T-cell (primary cell): ENCODE measurements at regions not wholly inside any gene's neighbourhood (a gene's known extent, or its start where the extent isn't known, plus 50 kb on each side); places are given as distances from the start of the nearest gene placed in this dataset.

Experiments
- ATAC-seq, 4 experiments: fragments of 200-7000 bp in 3 of 4; fragments of 150-1000 bp in 1 of 4; cut with Tn5 transposase; replicated peaks in 1 of 4; 1 replicate in 3 of 4; 2 replicates in 1 of 4; pipeline ENCODE4 v1.10.0; 2021; ENCODE audit warnings: moderate library complexity in 3 of 4, mild to moderate bottlenecking in 2 of 4, moderate number of reproducible peaks in 1 of 4
- CTCF ChIA-PET, 2 donors: fragments of 300-600 bp; sonication (Branson Sonifier 250); formaldehyde crosslinking; loops; one replicate each; lab custom pipeline; 2022; ENCODE audit warnings: antibody characterized with exemption in 2 of 2; lab: Charles Lee
- POLR2A ChIA-PET, 2 donors: fragments of 300-600 bp; sonication (Branson Sonifier 250); formaldehyde crosslinking; loops; one replicate each; lab custom pipeline; 2022; ENCODE audit warnings: antibody characterized with exemption in 2 of 2; lab: Charles Lee
- DNase-seq, 35 experiments: peaks; one replicate each; pipeline versions ENCODE4 v3.0.0 to v3.0.0-alpha.2; 2013 to 2023
- H3K27ac ChIP-seq: one replicate; pipeline ENCODE4 v1.5.1; 2013; ENCODE audit warnings: low read length
- H3K27me3 ChIP-seq, 2 experiments: replicated peaks in 1 of 2; 1 replicate in 1 of 2; 2 replicates in 1 of 2; pipeline versions ENCODE4 v1.6.1 to v1.7.0; 2013; ENCODE audit warnings: low read length in 1 of 2, mixed read lengths in 1 of 2; ENCODE audit not compliant: control insufficient read depth in 2 of 2, insufficient read depth in 2 of 2; ENCODE audit errors: extremely low read depth in 1 of 2
- H3K36me3 ChIP-seq, 2 donors: 1 replicate in 1 of 2; 2 replicates in 1 of 2; pipeline versions ENCODE4 v1.6.1 to v1.7.0; 2013; ENCODE audit warnings: low read length in 1 of 2; ENCODE audit not compliant: control insufficient read depth in 2 of 2, insufficient read depth in 1 of 2; ENCODE audit errors: extremely low read depth in 1 of 2
- H3K4me1 ChIP-seq, 2 experiments: 1 replicate in 1 of 2; 2 replicates in 1 of 2; pipeline versions ENCODE4 v1.6.1 to v1.7.0; 2013; ENCODE audit warnings: low read length in 2 of 2, mixed read lengths in 1 of 2; ENCODE audit not compliant: insufficient read depth in 2 of 2, control insufficient read depth in 1 of 2; ENCODE audit errors: extremely low read depth in 1 of 2
- H3K4me3 ChIP-seq, 2 donors: 1 replicate in 1 of 2; 2 replicates in 1 of 2; pipeline versions ENCODE4 v1.5.1 to v1.7.0; 2013; ENCODE audit warnings: mild to moderate bottlenecking in 2 of 2, low read length in 1 of 2, moderate library complexity in 1 of 2; ENCODE audit not compliant: control insufficient read depth in 1 of 2; ENCODE audit errors: extremely low read depth in 1 of 2
- H3K9me3 ChIP-seq: 2 replicates; pipeline ENCODE4 v1.7.0; 2013
- H3K27ac Mint-ChIP-seq, 2 donors: one replicate each; pipeline ENCODE4 v1.8.0; 2020 to 2021; ENCODE audit warnings: mild to moderate bottlenecking in 2 of 2, mixed read lengths in 2 of 2
- H3K27me3 Mint-ChIP-seq, 2 donors: one replicate each; pipeline ENCODE4 v1.8.0; 2021 to 2022; ENCODE audit warnings: mixed read lengths in 2 of 2
- H3K36me3 Mint-ChIP-seq: one replicate; pipeline ENCODE4 v1.8.0; 2021; ENCODE audit warnings: mixed read lengths
- H3K4me1 Mint-ChIP-seq, 3 donors: one replicate each; pipeline ENCODE4 v1.8.0; 2020 to 2022; ENCODE audit warnings: mixed read lengths in 3 of 3, mild to moderate bottlenecking in 1 of 3
- H3K4me3 Mint-ChIP-seq, 3 donors: one replicate each; pipeline ENCODE4 v1.8.0; 2020 to 2022; ENCODE audit warnings: mild to moderate bottlenecking in 3 of 3, mixed read lengths in 3 of 3, moderate library complexity in 3 of 3
- H3K9me3 Mint-ChIP-seq, 3 donors: one replicate each; pipeline ENCODE4 v1.8.0; 2020 to 2022; ENCODE audit warnings: mixed read lengths in 3 of 3
- WGBS: methylation state at CpG from one replicate; pipeline ENCODE4 v1.1.5; 2013; ENCODE audit warnings: missing lambda C conversion rate; ENCODE audit not compliant: insufficient coverage; 5-methylcytosine and 5-hydroxymethylcytosine counted together

GRCh38 chr3:147812186-147812911, 403.2 kb downstream of the ZIC1 start:
- Histone ChIP-seq H3K27ac (no peak overlapping the region), H3K4me1 (no peaks in the 10 kb centered on the region), H3K36me3 (no peaks in the 10 kb centered on the region), H3K4me3 (no peak overlapping the region), H3K9me3 (no peaks in the 10 kb centered on the region), H3K27me3 (no peaks in the 10 kb centered on the region)
- no peaks in the 10 kb centered on the region for H3K4me1 Mint-ChIP-seq
- WGBS: no CpG with 5 or more reads among the region's 4 CpGs
- no peaks in the 10 kb centered on the region for H3K27me3 Mint-ChIP-seq
- no peak overlapping the region for H3K4me3 Mint-ChIP-seq
- CTCF ChIA-PET: no interaction called here
- POLR2A ChIA-PET: no interaction called here
- H3K36me3 Mint-ChIP-seq: no peaks in the 10 kb centered on the region
- no peak for DNase-seq
- no peak overlapping the region for H3K27ac Mint-ChIP-seq
- ATAC-seq: no peak
- peaks cover 0 to 14% (median 13%) of the 10 kb centered on the region in 3 donors for H3K9me3 Mint-ChIP-seq

GRCh38 chr3:147813256-147813655, 404.1 kb downstream of the ZIC1 start:
- 75% methylated on average over 2 of the region's 4 CpGs for WGBS
- Mint-ChIP-seq H3K27ac (no peak overlapping the region), H3K4me1 (no peaks in the 10 kb centered on the region), H3K27me3 (no peaks in the 10 kb centered on the region), H3K9me3 (peaks cover 0 to 14% (median 13%) of the 10 kb centered on the region in 3 donors), H3K36me3 (no peaks in the 10 kb centered on the region), H3K4me3 (no peak overlapping the region)
- ATAC-seq (no peak), DNase-seq (no peak)
- Histone ChIP-seq H3K36me3 (no peaks in the 10 kb centered on the region), H3K4me3 (no peak overlapping the region), H3K4me1 (no peaks in the 10 kb centered on the region), H3K9me3 (no peaks in the 10 kb centered on the region), H3K27me3 (no peaks in the 10 kb centered on the region), H3K27ac (no peak overlapping the region)
- ChIA-PET CTCF (no interaction called here), POLR2A (no interaction called here)

DNA sequence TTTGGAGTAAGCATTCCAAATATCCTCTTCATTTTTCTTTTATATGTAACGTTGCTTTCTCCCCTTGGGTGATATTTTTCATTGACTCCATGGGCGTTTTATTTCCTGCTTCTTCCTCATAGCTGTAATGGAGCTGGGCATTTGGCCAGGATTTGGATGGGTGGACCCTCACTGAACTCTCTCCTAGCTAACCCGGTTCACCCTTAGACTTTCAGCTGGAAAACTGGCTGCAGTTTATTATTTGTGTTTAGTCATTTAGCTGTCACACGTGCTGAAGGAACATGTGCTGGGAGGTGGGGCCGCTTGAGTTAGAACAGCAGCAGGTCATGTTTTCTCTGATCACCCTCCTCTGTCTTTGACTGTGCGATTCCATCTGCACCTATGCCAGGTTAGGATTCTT, 407.6 kb downstream of the ZIC1 start:
- Histone ChIP-seq H3K4me3 (no peak overlapping the region), H3K4me1 (no peaks in the 10 kb centered on the region), H3K9me3 (no peaks in the 10 kb centered on the region), H3K36me3 (no peaks in the 10 kb centered on the region), H3K27ac (no peak overlapping the region), H3K27me3 (no peaks in the 10 kb centered on the region)
- H3K4me1 Mint-ChIP-seq: no peaks in the 10 kb centered on the region
- ChIA-PET CTCF (no interaction called here), POLR2A (no interaction called here)
- 85% methylated on average over 3 of the region's 6 CpGs for WGBS
- H3K27me3 Mint-ChIP-seq: no peaks in the 10 kb centered on the region
- no peaks in the 10 kb centered on the region for H3K36me3 Mint-ChIP-seq
- peaks cover 0 to 2% (median 0%) of the 10 kb centered on the region in 3 donors for H3K9me3 Mint-ChIP-seq
- ATAC-seq (no peak), DNase-seq (no peak)
- H3K4me3 Mint-ChIP-seq: no peak overlapping the region
- no peak overlapping the region for H3K27ac Mint-ChIP-seq

GRCh38 chr3:147832611-147833010, 423.4 kb downstream of the ZIC1 start:
- H3K27ac ChIP-seq: no peak overlapping the region
- Mint-ChIP-seq H3K27ac (no peak overlapping the region), H3K27me3 (no peaks in the 10 kb centered on the region), H3K4me3 (no peak overlapping the region), H3K4me1 (no peaks in the 10 kb centered on the region), H3K36me3 (no peaks in the 10 kb centered on the region), H3K9me3 (peaks cover 2 to 15% (median 7%) of the 10 kb centered on the region in 3 donors)
- H3K9me3 ChIP-seq: no peaks in the 10 kb centered on the region
- no peak overlapping the region for H3K4me3 ChIP-seq
- no peak for DNase-seq
- CTCF ChIA-PET: no interaction called here
- no peak for ATAC-seq
- no peaks in the 10 kb centered on the region for H3K4me1 ChIP-seq
- POLR2A ChIA-PET: interaction anchor here in 1 of 2 donors (0.6 kb wide), 1 partner anchor 687 kb away, joined by 3 read pairs; no protein-coding TSS in a partner anchor
- H3K36me3 ChIP-seq: no peaks in the 10 kb centered on the region
- no peaks in the 10 kb centered on the region for H3K27me3 ChIP-seq

- Histone ChIP-seq H3K36me3 (no peaks in the 10 kb centered on the region), H3K4me1 (no peaks in the 10 kb centered on the region), H3K27me3 (no peaks in the 10 kb centered on the region), H3K4me3 (no peak overlapping the region), H3K27ac (no peak overlapping the region), H3K9me3 (no peaks in the 10 kb centered on the region)
- Mint-ChIP-seq H3K27me3 (no peaks in the 10 kb centered on the region), H3K27ac (no peak overlapping the region), H3K36me3 (no peaks in the 10 kb centered on the region), H3K4me1 (no peaks in the 10 kb centered on the region), H3K9me3 (peaks cover 7 to 17% (median 7%) of the 10 kb centered on the region in 3 donors), H3K4me3 (no peak overlapping the region)
- DNase-seq (no peak), ATAC-seq (no peak)
- ChIA-PET CTCF (no interaction called here), POLR2A (no interaction called here)
These were observed 427.2 kb downstream of the ZIC1 start for GRCh38 chr3:147836330-147836729.

DNA sequence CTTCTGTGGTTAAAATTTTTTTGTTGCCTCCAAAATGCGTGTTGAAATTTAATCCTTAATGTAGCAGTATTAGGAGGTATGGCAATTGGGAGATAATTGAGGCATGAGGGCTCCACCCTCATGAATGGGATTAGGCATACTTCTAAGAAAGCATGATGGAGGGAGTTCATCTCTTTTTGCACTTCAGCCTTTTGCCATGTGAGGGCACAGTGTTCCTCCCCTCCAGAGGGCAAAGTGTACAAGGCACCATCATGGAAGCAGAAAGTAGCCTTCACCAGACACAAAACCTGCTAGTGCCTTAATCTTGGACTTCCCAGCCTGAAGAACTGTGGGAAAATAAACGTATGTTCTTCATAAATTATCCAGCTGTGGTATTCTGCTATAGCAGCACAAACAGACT, 429.5 kb downstream of the ZIC1 start:
- H3K9me3 ChIP-seq: no peaks in the 10 kb centered on the region
- no peaks in the 10 kb centered on the region for H3K36me3 ChIP-seq
- POLR2A ChIA-PET: no interaction called here
- no peak for DNase-seq
- H3K4me3 Mint-ChIP-seq: no peak overlapping the region
- H3K4me1 Mint-ChIP-seq: no peaks in the 10 kb centered on the region
- no peak overlapping the region for H3K27ac Mint-ChIP-seq
- no peaks in the 10 kb centered on the region for H3K36me3 Mint-ChIP-seq
- H3K27me3 ChIP-seq: no peaks in the 10 kb centered on the region
- no peaks in the 10 kb centered on the region for H3K4me1 ChIP-seq
- peaks cover 4 to 13% (median 10%) of the 10 kb centered on the region in 3 donors for H3K9me3 Mint-ChIP-seq
- WGBS: no CpG with 5 or more reads among the region's 2 CpGs
- no peaks in the 10 kb centered on the region for H3K27me3 Mint-ChIP-seq
- ATAC-seq: no peak
- H3K27ac ChIP-seq: no peak overlapping the region
- H3K4me3 ChIP-seq: no peak overlapping the region
- CTCF ChIA-PET: no interaction called here

GRCh38 chr3:147843331-147843730, 434.2 kb downstream of the ZIC1 start:
- Mint-ChIP-seq H3K36me3 (no peaks in the 10 kb centered on the region), H3K4me1 (no peaks in the 10 kb centered on the region), H3K27me3 (no peaks in the 10 kb centered on the region), H3K4me3 (no peak overlapping the region), H3K9me3 (peaks cover 4 to 11% (median 6%) of the 10 kb centered on the region in 3 donors), H3K27ac (no peak overlapping the region)
- ATAC-seq (no peak), DNase-seq (no peak)
- ChIA-PET POLR2A (no interaction called here), CTCF (no interaction called here)
- Histone ChIP-seq H3K27me3 (no peaks in the 10 kb centered on the region), H3K36me3 (no peaks in the 10 kb centered on the region), H3K4me3 (no peak overlapping the region), H3K27ac (no peak overlapping the region), H3K9me3 (no peaks in the 10 kb centered on the region), H3K4me1 (no peaks in the 10 kb centered on the region)
- WGBS: no CpG with 5 or more reads among the region's 1 CpG
